ENCODE measurements at regions not wholly inside any gene's neighbourhood (a gene's known extent, or its start where the extent isn't known, plus 50 kb on each side); places are given as distances from the start of the nearest gene placed in this dataset.

- no peak overlapping the region for H3K27ac ChIP-seq
- H3K36me3 ChIP-seq (ENCODE audit: insufficient read depth, low read length): no peaks in the 10 kb centered on the region
- TF ChIP-seq EZH2 (IDR thresholded peaks at IDR 0.05) (no peak), POLR2AphosphoS5 (IDR thresholded peaks at IDR 0.05; ENCODE audit: borderline replicate concordance, low read depth, low read length) (no peak), FOXP2 (optimal IDR thresholded peaks at IDR 0.05; ENCODE audit: control extremely low read depth, extremely low read length, insufficient read depth) (no peak)
- no peak overlapping the region for H3K4me3 ChIP-seq
- no peaks in the 10 kb centered on the region for H3K9me3 ChIP-seq (ENCODE audit: low read depth, low read length)
- no peak for DNase-seq (ENCODE audit: low read depth, low spot score)
- no peak overlapping the region for H3K9ac ChIP-seq (ENCODE audit: insufficient read length)
These were observed 131.8 kb upstream of the HNRNPA3 start for GRCh38 chr2:177080746-177081284.

GRCh38 chr2:177084607-177085006 lies 128.0 kb upstream of the HNRNPA3 start:
- no peaks in the 10 kb centered on the region for H3K36me3 ChIP-seq (ENCODE audit: insufficient read depth, low read length)
- no peak overlapping the region for H3K27ac ChIP-seq
- H3K9me3 ChIP-seq (ENCODE audit: low read depth, low read length): no peaks in the 10 kb centered on the region
- no peak overlapping the region for H3K9ac ChIP-seq (ENCODE audit: insufficient read length)
- no peak for DNase-seq (ENCODE audit: low read depth, low spot score)
- H3K4me3 ChIP-seq: no peak overlapping the region
- TF ChIP-seq EZH2 (IDR thresholded peaks at IDR 0.05): no peak

- Histone ChIP-seq H3K27ac (no peak overlapping the region), H3K9me3 (ENCODE audit: low read depth, low read length) (no peaks in the 10 kb centered on the region), H3K4me3 (no peak overlapping the region), H3K9ac (ENCODE audit: insufficient read length) (no peak overlapping the region), H3K36me3 (ENCODE audit: insufficient read depth, low read length) (no peaks in the 10 kb centered on the region)
- TF ChIP-seq EZH2 (IDR thresholded peaks at IDR 0.05) (no peak), POLR2AphosphoS5 (IDR thresholded peaks at IDR 0.05; ENCODE audit: borderline replicate concordance, low read depth, low read length) (no peak), FOXP2 (optimal IDR thresholded peaks at IDR 0.05; ENCODE audit: control extremely low read depth, extremely low read length, insufficient read depth) (no peak)
- no peak for DNase-seq (ENCODE audit: low read depth, low spot score)
These were observed 124.1 kb upstream of the HNRNPA3 start for GRCh38 chr2:177088529-177088928.

GRCh38 chr2:177090967-177091366 lies 121.6 kb upstream of the HNRNPA3 start:
- TF ChIP-seq EZH2 (IDR thresholded peaks at IDR 0.05) (no peak), POLR2AphosphoS5 (IDR thresholded peaks at IDR 0.05; ENCODE audit: borderline replicate concordance, low read depth, low read length) (no peak), FOXP2 (optimal IDR thresholded peaks at IDR 0.05; ENCODE audit: control extremely low read depth, extremely low read length, insufficient read depth) (no peak)
- Histone ChIP-seq H3K27ac (no peak overlapping the region), H3K9me3 (ENCODE audit: low read depth, low read length) (no peaks in the 10 kb centered on the region), H3K4me3 (no peak overlapping the region), H3K9ac (ENCODE audit: insufficient read length) (no peak overlapping the region), H3K36me3 (ENCODE audit: insufficient read depth, low read length) (no peaks in the 10 kb centered on the region)
- no peak for DNase-seq (ENCODE audit: low read depth, low spot score)

- Histone ChIP-seq H3K36me3 (ENCODE audit: insufficient read depth, low read length) (no peaks in the 10 kb centered on the region), H3K9ac (ENCODE audit: insufficient read length) (no peak overlapping the region), H3K9me3 (ENCODE audit: low read depth, low read length) (no peaks in the 10 kb centered on the region), H3K4me3 (no peak overlapping the region), H3K27ac (no peak overlapping the region)
- TF ChIP-seq FOXP2 (optimal IDR thresholded peaks at IDR 0.05; ENCODE audit: control extremely low read depth, extremely low read length, insufficient read depth) (no peak), EZH2 (IDR thresholded peaks at IDR 0.05) (no peak), POLR2AphosphoS5 (IDR thresholded peaks at IDR 0.05; ENCODE audit: borderline replicate concordance, low read depth, low read length) (no peak)
- DNase-seq (ENCODE audit: low read depth, low spot score): no peak
These were observed 119.2 kb upstream of the HNRNPA3 start for GRCh38 chr2:177093371-177093770.

GRCh38 chr2:177098001-177098613 lies 114.5 kb upstream of the HNRNPA3 start:
- peak overlapping the region; percentile 60 for H3K4me3 ChIP-seq
- DNase-seq (ENCODE audit: low read depth, low spot score): peak; percentile 75
- peaks cover 4% of the 10 kb centered on the region; the same call in 1 of the 2 replicates for H3K9me3 ChIP-seq (ENCODE audit: low read depth, low read length)
- H3K27ac ChIP-seq: peak overlapping the region; percentile 75
- TF ChIP-seq POLR2AphosphoS5 (IDR thresholded peaks at IDR 0.05; ENCODE audit: borderline replicate concordance, low read depth, low read length): peak; percentile 16; the same call in 1 of the 2 replicates
- TF ChIP-seq FOXP2 (optimal IDR thresholded peaks at IDR 0.05; ENCODE audit: control extremely low read depth, extremely low read length, insufficient read depth): peak; percentile 21
- no peak for TF ChIP-seq EZH2 (IDR thresholded peaks at IDR 0.05)
- no peak overlapping the region for H3K9ac ChIP-seq (ENCODE audit: insufficient read length)
- no peaks in the 10 kb centered on the region for H3K36me3 ChIP-seq (ENCODE audit: insufficient read depth, low read length)

GRCh38 chr2:177101930-177102329 lies 110.7 kb upstream of the HNRNPA3 start:
- H3K9me3 ChIP-seq (ENCODE audit: low read depth, low read length): peaks cover 4% of the 10 kb centered on the region; the same call in 1 of the 2 replicates
- TF ChIP-seq EZH2 (IDR thresholded peaks at IDR 0.05) (no peak), FOXP2 (optimal IDR thresholded peaks at IDR 0.05; ENCODE audit: control extremely low read depth, extremely low read length, insufficient read depth) (no peak), POLR2AphosphoS5 (IDR thresholded peaks at IDR 0.05; ENCODE audit: borderline replicate concordance, low read depth, low read length) (no peak)
- no peak overlapping the region for H3K9ac ChIP-seq (ENCODE audit: insufficient read length)
- H3K36me3 ChIP-seq (ENCODE audit: insufficient read depth, low read length): no peaks in the 10 kb centered on the region
- no peak overlapping the region for H3K4me3 ChIP-seq
- DNase-seq (ENCODE audit: low read depth, low spot score): no peak
- no peak overlapping the region for H3K27ac ChIP-seq

GRCh38 chr2:177106212-177106611 lies 106.4 kb upstream of the HNRNPA3 start:
- peaks cover 4% of the 10 kb centered on the region; the same call in 1 of the 2 replicates for H3K9me3 ChIP-seq (ENCODE audit: low read depth, low read length)
- H3K36me3 ChIP-seq (ENCODE audit: insufficient read depth, low read length): no peaks in the 10 kb centered on the region
- no peak for TF ChIP-seq POLR2AphosphoS5 (IDR thresholded peaks at IDR 0.05; ENCODE audit: borderline replicate concordance, low read depth, low read length)
- TF ChIP-seq EZH2 (IDR thresholded peaks at IDR 0.05): no peak
- no peak for TF ChIP-seq FOXP2 (optimal IDR thresholded peaks at IDR 0.05; ENCODE audit: control extremely low read depth, extremely low read length, insufficient read depth)
- no peak overlapping the region for H3K4me3 ChIP-seq
- no peak overlapping the region for H3K27ac ChIP-seq
- no peak for DNase-seq (ENCODE audit: low read depth, low spot score)
- H3K9ac ChIP-seq (ENCODE audit: insufficient read length): no peak overlapping the region

GRCh38 chr2:177108890-177109289 lies 103.7 kb upstream of the HNRNPA3 start:
- DNase-seq (ENCODE audit: low read depth, low spot score): no peak
- H3K4me3 ChIP-seq: no peak overlapping the region
- H3K9me3 ChIP-seq (ENCODE audit: low read depth, low read length): no peaks in the 10 kb centered on the region
- H3K9ac ChIP-seq (ENCODE audit: insufficient read length): no peak overlapping the region
- TF ChIP-seq EZH2 (IDR thresholded peaks at IDR 0.05): no peak
- TF ChIP-seq FOXP2 (optimal IDR thresholded peaks at IDR 0.05; ENCODE audit: control extremely low read depth, extremely low read length, insufficient read depth): no peak
- no peak for TF ChIP-seq POLR2AphosphoS5 (IDR thresholded peaks at IDR 0.05; ENCODE audit: borderline replicate concordance, low read depth, low read length)
- H3K36me3 ChIP-seq (ENCODE audit: insufficient read depth, low read length): no peaks in the 10 kb centered on the region
- H3K27ac ChIP-seq: no peak overlapping the region
